Body of pancreas (tissue), 4 donors: ENCODE measurements at regions not wholly inside any gene's neighbourhood (a gene's known extent, or its start where the extent isn't known, plus 50 kb on each side); places are given as distances from the start of the nearest gene placed in this dataset.
"Not testable (repeated sequence)": the region's sequence is repeated elsewhere in the genome, so short reads cannot be mapped to it uniquely, and the experiment has no call there.

Experiments used
- ATAC-seq: fragments of 150-250 bp; one replicate; pipeline ENCODE4 v1.9.1; 2016
- DNase-seq, 4 donors: peaks; one replicate each; pipeline ENCODE4 v3.0.0-alpha.2; 2019
- H3K27ac ChIP-seq, 4 donors: fragments of 200-600 bp; sonication (generic); 1 replicate in 3 of 4; 2 replicates in 1 of 4; pipeline versions ENCODE4 v1.5.1 to v1.6.1; 2016 to 2019; ENCODE audit warnings: mild to moderate bottlenecking in 1 of 4, mixed read lengths in 1 of 4, moderate library complexity in 1 of 4
- H3K27me3 ChIP-seq, 2 donors: fragments of 200-600 bp; sonication (generic); one replicate each; pipeline ENCODE4 v1.6.0; 2016; ENCODE audit warnings: mild to moderate bottlenecking in 1 of 2
- H3K36me3 ChIP-seq, 2 donors: fragments of 200-600 bp; sonication (generic); replicated peaks in 1 of 2; 2 replicates each; pipeline ENCODE4 v1.5.1; 2016; ENCODE audit warnings: low read depth in 2 of 2; ENCODE audit not compliant: insufficient read depth in 1 of 2
- H3K4me1 ChIP-seq: fragments of 200-600 bp; sonication (generic); one replicate; pipeline ENCODE4 v1.6.0; 2016
- H3K4me3 ChIP-seq, 2 donors: fragments of 200-600 bp; sonication (generic); 1 replicate in 1 of 2; 2 replicates in 1 of 2; pipeline ENCODE4 v1.5.1; 2016 to 2019
- H3K9me3 ChIP-seq, 3 donors: fragments of 200-600 bp; sonication (generic); 1 replicate in 2 of 3; 2 replicates in 1 of 3; pipeline ENCODE4 v1.5.1; 2016
- CTCF ChIP-seq, 7 experiments: fragments of 450-650 bp in 4 of 7; fragments of 200-600 bp in 3 of 7; sonication (generic) in 3 of 7; IDR thresholded peaks; one replicate each; pipeline ENCODE4 v1.5.1; 2016 to 2019; ENCODE audit warnings: antibody characterized with exemption in 7 of 7
- POLR2A ChIP-seq, 3 donors: fragments of 450-650 bp; IDR thresholded peaks; one replicate each; pipeline ENCODE4 v1.6.1; 2016; ENCODE audit warnings: antibody characterized with exemption in 3 of 3, mild to moderate bottlenecking in 2 of 3
- WGBS, 2 donors: methylation state at CpG; one replicate each; pipeline ENCODE4 v1.1.5; 2017; 5-methylcytosine and 5-hydroxymethylcytosine counted together
- intact Hi-C: fragments of 100-400 bp; cut with DNase I; formaldehyde crosslinking; loops from one replicate; pipeline ENCODE4 v1.15.1; 2023

DNA sequence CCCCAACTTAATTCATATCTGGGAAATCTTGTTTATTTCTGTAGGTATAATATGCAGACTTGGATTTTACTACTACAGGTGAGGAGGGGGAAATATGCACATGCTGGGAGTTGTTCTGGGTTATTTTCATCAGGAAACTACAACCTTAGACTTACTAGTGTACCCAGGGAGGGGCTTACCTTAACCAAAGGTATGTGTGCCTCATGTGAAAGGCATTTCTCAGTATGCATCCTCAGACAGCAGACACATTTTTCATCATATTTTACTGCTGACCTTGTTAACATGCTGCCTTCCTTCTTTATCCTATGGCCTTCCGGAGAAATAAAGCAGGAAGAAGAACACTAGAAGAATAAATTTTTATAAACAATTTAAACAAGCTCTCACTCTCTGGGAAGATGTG, 214.9 kb downstream of the SPANXN4 start:
- Histone ChIP-seq H3K4me3 (no peak overlapping the region), H3K27me3 (no peaks in the 10 kb centered on the region), H3K4me1 (no peaks in the 10 kb centered on the region), H3K36me3 (no peaks in the 10 kb centered on the region), H3K9me3 (no peaks in the 10 kb centered on the region), H3K27ac (no peak overlapping the region)
- intact Hi-C loops, result no loop called here
- WGBS, 2 donors, result 86 to 100% methylated on average over 1 of the region's 1 CpG
- DNase-seq, result no peak
- TF ChIP-seq POLR2A (IDR thresholded peaks at IDR 0.05), result no peak
- no peak for TF ChIP-seq CTCF (IDR thresholded peaks at IDR 0.05)
- ATAC-seq, result no peak

DNA sequence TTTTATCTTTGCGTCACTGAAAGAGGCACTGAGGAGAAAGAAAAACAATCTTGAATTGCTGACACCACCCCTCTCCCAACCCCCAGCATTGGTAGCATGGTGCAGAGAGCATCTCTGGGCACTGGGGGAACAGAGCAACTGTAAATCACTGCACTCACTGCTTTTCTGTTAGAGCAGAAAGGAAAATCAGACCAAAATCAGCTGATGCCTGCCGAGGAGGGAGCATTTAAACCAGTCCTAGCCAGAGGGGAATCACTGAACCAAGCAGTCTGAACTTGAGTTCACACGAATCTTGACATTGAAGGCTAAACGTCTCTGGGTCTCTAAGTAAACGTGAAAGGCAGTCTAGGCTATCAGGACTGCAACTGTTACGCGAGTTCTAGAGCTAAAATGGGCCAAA, 205.8 kb downstream of the SPANXN4 start:
- no peaks in the 10 kb centered on the region for H3K36me3 ChIP-seq
- DNase-seq (no peak), ATAC-seq (no peak)
- H3K27ac ChIP-seq, result no peak overlapping the region
- no peaks in the 10 kb centered on the region for H3K4me1 ChIP-seq
- no peaks in the 10 kb centered on the region for H3K27me3 ChIP-seq
- TF ChIP-seq POLR2A (IDR thresholded peaks at IDR 0.05), result no peak
- TF ChIP-seq CTCF (IDR thresholded peaks at IDR 0.05), result no peak
- no peaks in the 10 kb centered on the region for H3K9me3 ChIP-seq
- intact Hi-C loops, result no loop called here
- no peak overlapping the region for H3K4me3 ChIP-seq
- WGBS, 2 donors, result 81 to 88% methylated on average over 7 of the region's 7 CpGs

- intact Hi-C loops, H3K27me3 ChIP-seq, H3K36me3 ChIP-seq, H3K4me1 ChIP-seq, H3K9me3 ChIP-seq, DNase-seq, ATAC-seq, H3K4me3 ChIP-seq, H3K27ac ChIP-seq: not testable (repeated sequence)
- WGBS, 2 donors, result 98% methylated on average over 19 of the region's 27 CpGs; no CpG with 5 or more reads in 1 of the 2 donors
Observed at GRCh38 chrX:143228600-143228999, 202.9 kb downstream of the SPANXN4 start.

DNA sequence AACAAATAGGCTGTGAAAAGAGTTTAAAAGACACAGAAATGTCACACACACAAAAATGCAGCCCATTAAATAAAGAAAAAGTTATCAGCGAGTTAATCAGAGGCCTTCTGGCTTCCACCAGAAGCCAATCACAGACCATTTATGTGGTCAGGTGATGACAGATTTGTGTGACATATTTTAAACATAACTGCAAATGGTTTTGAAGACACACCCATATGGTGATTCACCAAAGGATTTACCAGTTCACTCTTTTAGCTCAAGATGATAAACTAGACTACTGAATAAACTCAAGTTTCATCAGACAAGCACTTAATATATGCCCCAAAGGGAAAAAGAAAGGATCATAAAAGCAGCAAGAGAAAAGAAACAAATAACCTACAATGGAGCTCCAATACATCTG, 181.2 kb downstream of the SPANXN4 start:
- DNase-seq, result no peak
- H3K36me3 ChIP-seq, result no peaks in the 10 kb centered on the region
- intact Hi-C loops, result no loop called here
- H3K27ac ChIP-seq, result no peak overlapping the region
- no peaks in the 10 kb centered on the region for H3K4me1 ChIP-seq
- H3K4me3 ChIP-seq, result no peak overlapping the region
- ATAC-seq, result no peak
- WGBS, 2 donors, result 67 to 85% methylated on average over 1 of the region's 1 CpG
- no peaks in the 10 kb centered on the region for H3K9me3 ChIP-seq
- TF ChIP-seq POLR2A (IDR thresholded peaks at IDR 0.05), result no peak
- TF ChIP-seq CTCF (IDR thresholded peaks at IDR 0.05), result no peak
- H3K27me3 ChIP-seq, result no peaks in the 10 kb centered on the region

GRCh38 chrX:143171703-143172102, 146.0 kb downstream of the SPANXN4 start:
- TF ChIP-seq POLR2A (IDR thresholded peaks at IDR 0.05), result no peak
- TF ChIP-seq CTCF (IDR thresholded peaks at IDR 0.05), result no peak
- no peaks in the 10 kb centered on the region for H3K36me3 ChIP-seq
- no peak overlapping the region for H3K27ac ChIP-seq
- H3K4me3 ChIP-seq, result no peak overlapping the region
- WGBS, 2 donors, result 83 to 85% methylated on average over 3 of the region's 3 CpGs
- H3K27me3 ChIP-seq, result no peaks in the 10 kb centered on the region
- intact Hi-C loops, result no loop called here
- H3K9me3 ChIP-seq, result no peaks in the 10 kb centered on the region
- ATAC-seq (no peak), DNase-seq (no peak)
- H3K4me1 ChIP-seq, result no peaks in the 10 kb centered on the region
